ENCODE measurements at regions not wholly inside any gene's neighbourhood (a gene's known extent, or its start where the extent isn't known, plus 50 kb on each side); places are given as distances from the start of the nearest gene placed in this dataset.

DNA sequence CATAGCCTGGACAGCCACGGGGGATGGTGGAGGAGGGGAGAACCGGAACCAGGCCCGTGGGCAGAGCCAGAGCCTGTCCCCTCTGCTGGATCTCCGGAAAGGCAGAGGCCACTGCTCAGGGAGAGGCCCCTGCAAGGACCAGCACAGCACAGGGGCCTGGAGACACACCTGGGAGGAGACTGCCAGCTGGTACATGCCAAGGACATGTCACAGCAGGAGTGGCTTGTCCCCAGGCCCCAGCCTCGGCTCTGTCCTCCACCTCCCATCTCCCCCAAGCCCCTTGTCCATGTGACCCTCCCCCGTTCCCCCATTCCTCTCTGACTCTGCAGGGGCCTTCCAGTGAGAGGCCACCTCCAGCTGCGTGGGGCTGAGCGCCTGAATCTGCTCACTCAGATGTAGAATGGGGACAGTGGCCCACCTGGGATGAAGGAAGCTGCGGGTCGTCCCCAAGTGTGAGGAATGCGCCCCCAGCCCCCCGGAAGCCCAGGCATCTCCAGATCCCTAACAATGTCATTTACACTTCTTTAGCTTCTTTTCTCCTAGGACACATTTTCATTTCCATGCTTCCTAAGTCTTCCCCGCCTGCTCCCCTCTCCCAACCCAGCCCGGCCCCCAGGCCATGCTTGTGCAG lies 349.6 kb upstream of the IRX2 start:
- no peak for DNase-seq (ENCODE audit: low read depth, low spot score)
- no peak for ATAC-seq
- H3K27ac ChIP-seq (ENCODE audit: low read length), result no peak overlapping the region
- in situ Hi-C loops (cut with HindIII; ENCODE audit: low pct_unique_long_range_greater_than_20kb, low sequenced_read_pairs) (no loop called here), intact Hi-C loops (cut with micrococcal nuclease; ENCODE audit: unreplicated experiment) (no loop called here)
- H3K9me3 ChIP-seq (ENCODE audit: control insufficient read depth, insufficient read depth, low read depth, low read length), result no peaks in the 10 kb centered on the region
- H3K4me3 ChIP-seq (ENCODE audit: low read depth in 2 of 2, low read length in 2 of 2), result no peak overlapping the region
- H3K4me1 ChIP-seq (ENCODE audit: control insufficient read depth, insufficient read depth, low read length), result no peaks in the 10 kb centered on the region
- POLR2A ChIA-PET, result no interaction called here
- TF ChIP-seq SIN3A (IDR thresholded peaks at IDR 0.05; ENCODE audit: borderline replicate concordance, insufficient read depth, low read depth, low read length) (no peak), CTCF (IDR thresholded peaks at IDR 0.05) (no peak), REST (IDR thresholded peaks at IDR 0.05; ENCODE audit: insufficient read depth in 1 of 2, low read depth in 2 of 2, low read length in 1 of 2) (no peak), POLR2AphosphoS5 (IDR thresholded peaks at IDR 0.05; ENCODE audit: low read depth, low read length) (no peak), TCF7L2 (IDR thresholded peaks at IDR 0.05; ENCODE audit: low read depth, low read length) (no peak)
- CTCF ChIA-PET, result no interaction called here
- H3K36me3 ChIP-seq (ENCODE audit: control insufficient read depth, insufficient read depth, low read length), result no peaks in the 10 kb centered on the region
- no peaks in the 10 kb centered on the region for H3K27me3 ChIP-seq (ENCODE audit: control insufficient read depth, insufficient read depth, low read length)
- no TSS peak for BruUV-seq (replicated peaks)

GRCh38 chr5:3099954-3100353 lies 348.5 kb upstream of the IRX2 start:
- H3K27me3 ChIP-seq (ENCODE audit: control insufficient read depth, insufficient read depth, low read length), result no peaks in the 10 kb centered on the region
- TF ChIP-seq CTCF (IDR thresholded peaks at IDR 0.05) (no peak), REST (IDR thresholded peaks at IDR 0.05; ENCODE audit: insufficient read depth in 1 of 2, low read depth in 2 of 2, low read length in 1 of 2) (no peak), TCF7L2 (IDR thresholded peaks at IDR 0.05; ENCODE audit: low read depth, low read length) (no peak), POLR2AphosphoS5 (IDR thresholded peaks at IDR 0.05; ENCODE audit: low read depth, low read length) (no peak), SIN3A (IDR thresholded peaks at IDR 0.05; ENCODE audit: borderline replicate concordance, insufficient read depth, low read depth, low read length) (no peak)
- H3K4me1 ChIP-seq (ENCODE audit: control insufficient read depth, insufficient read depth, low read length), result no peaks in the 10 kb centered on the region
- ATAC-seq (no peak), DNase-seq (ENCODE audit: low read depth, low spot score) (no peak)
- POLR2A ChIA-PET, result no interaction called here
- intact Hi-C loops (cut with micrococcal nuclease; ENCODE audit: unreplicated experiment), result no loop called here
- CTCF ChIA-PET, result no interaction called here
- in situ Hi-C loops (cut with HindIII; ENCODE audit: low pct_unique_long_range_greater_than_20kb, low sequenced_read_pairs), result no loop called here
- no peak overlapping the region for H3K27ac ChIP-seq (ENCODE audit: low read length)
- no peaks in the 10 kb centered on the region for H3K9me3 ChIP-seq (ENCODE audit: control insufficient read depth, insufficient read depth, low read depth, low read length)
- BruUV-seq (replicated peaks), result no TSS peak
- H3K4me3 ChIP-seq (ENCODE audit: low read depth in 2 of 2, low read length in 2 of 2), result no peak overlapping the region
- no peaks in the 10 kb centered on the region for H3K36me3 ChIP-seq (ENCODE audit: control insufficient read depth, insufficient read depth, low read length)

Data from Panc1 (cell line).